Erythroblast (primary cell): ENCODE measurements at regions not wholly inside any gene's neighbourhood (a gene's known extent, or its start where the extent isn't known, plus 50 kb on each side); places are given as distances from the start of the nearest gene placed in this dataset.

Experiments used
- GATA1 ChIP-seq: IDR thresholded peaks from 2 replicates; pipeline ENCODE4 v1.6.1; 2011; ENCODE audit warnings: low read depth, mild to moderate bottlenecking, control low read depth, low read length, moderate library complexity
- POLR2A ChIP-seq: IDR thresholded peaks from 2 replicates; pipeline ENCODE4 v1.6.1; 2011; ENCODE audit warnings: mild to moderate bottlenecking, low read length

GRCh38 chr12:46449316-46449715, 76.7 kb upstream of the SLC38A2 start:
- TF ChIP-seq POLR2A (no peak), GATA1 (no peak)
